OCI-LY3 (cell line): ENCODE measurements at regions not wholly inside any gene's neighbourhood (a gene's known extent, or its start where the extent isn't known, plus 50 kb on each side); places are given as distances from the start of the nearest gene placed in this dataset.

ENCODE experiments used
- H2AFZ ChIP-seq: fragments of 200-600, 300-600 bp; shearing (Covaris generic); 2 replicates; pipeline ENCODE4 v1.6.0; 2014; ENCODE audit warnings: antibody characterized with exemption, low read depth, low read length
- H3K27ac ChIP-seq: fragments of 200-600, 300-600 bp; sonication (generic); 2 replicates; pipeline ENCODE4 v1.5.1; 2014; ENCODE audit warnings: mild to moderate bottlenecking, low read length, moderate library complexity, mixed read lengths
- H3K27me3 ChIP-seq: fragments of 200-600, 300-600 bp; sonication (generic); 2 replicates; pipeline ENCODE4 v1.6.1; 2014; ENCODE audit warnings: low read depth, low read length, mixed read lengths
- H3K36me3 ChIP-seq: fragments of 200-600, 300-600 bp; sonication (generic); replicated peaks from 2 replicates; pipeline ENCODE3; 2014; ENCODE audit warnings: low read depth, low read length, mixed read lengths
- H3K4me1 ChIP-seq: fragments of 300-600, 200-600 bp; sonication (generic); 2 replicates; pipeline ENCODE4 v1.6.1; 2014; ENCODE audit warnings: low read length, mixed read lengths
- H3K4me2 ChIP-seq: fragments of 200-600, 300-600 bp; sonication (generic); 2 replicates; pipeline ENCODE4 v1.6.1; 2014; ENCODE audit warnings: low read length, mixed read lengths
- H3K4me3 ChIP-seq: fragments of 300-600, 200-600 bp; sonication (generic); 2 replicates; pipeline ENCODE4 v1.5.1; 2014; ENCODE audit warnings: antibody characterized with exemption, mild to moderate bottlenecking, low read length, moderate library complexity
- H3K79me2 ChIP-seq: fragments of 300-600, 200-600 bp; shearing (Covaris generic); 2 replicates; pipeline ENCODE4 v1.6.1; 2014; ENCODE audit warnings: mild to moderate bottlenecking, low read length, mixed read lengths
- H3K9ac ChIP-seq: fragments of 300-600, 200-600 bp; shearing (Covaris generic); 2 replicates; pipeline ENCODE4 v1.6.0; 2014; ENCODE audit warnings: mild to moderate bottlenecking, low read length, moderate library complexity
- H3K9me3 ChIP-seq: fragments of 200-600, 300-600 bp; shearing (Covaris generic); 2 replicates; pipeline ENCODE4 v1.6.1; 2014; ENCODE audit warnings: low read length, mixed read lengths; ENCODE audit not compliant: insufficient read depth
- H4K20me1 ChIP-seq: fragments of 200-600, 300-600 bp; sonication (generic); 2 replicates; pipeline ENCODE4 v1.6.1; 2016; ENCODE audit warnings: low read length, mixed read lengths; ENCODE audit not compliant: insufficient read depth
- CTCF ChIP-seq: fragments of 200-600, 300-600 bp; sonication (generic); IDR thresholded peaks from 2 replicates; pipeline ENCODE4 v1.5.1; 2014; ENCODE audit warnings: antibody characterized with exemption, low read length, low read depth
- EZH2phosphoT487 ChIP-seq: fragments of 200-600 bp; shearing (Covaris generic); IDR thresholded peaks from 2 replicates; pipeline ENCODE4 v1.6.1; 2018; ENCODE audit warnings: antibody characterized with exemption, mixed run types, low read depth

GRCh38 chr18:22685788-22686187 lies 247.3 kb upstream of the RBBP8 start:
- H3K27me3 ChIP-seq: no peaks in the 10 kb centered on the region
- H3K79me2 ChIP-seq: no peaks in the 10 kb centered on the region
- H2AFZ ChIP-seq: no peak overlapping the region
- H4K20me1 ChIP-seq: no peaks in the 10 kb centered on the region
- H3K4me2 ChIP-seq: no peak overlapping the region
- TF ChIP-seq CTCF: no peak
- no peak for TF ChIP-seq EZH2phosphoT487
- no peaks in the 10 kb centered on the region for H3K4me1 ChIP-seq
- no peak overlapping the region for H3K4me3 ChIP-seq
- no peak overlapping the region for H3K27ac ChIP-seq
- 0 out of 2 replicates have a peak, but pooled peaks cover 5% of the 10 kb centered on the region for H3K9me3 ChIP-seq
- peaks cover 2% of the 10 kb centered on the region for H3K36me3 ChIP-seq
- H3K9ac ChIP-seq: no peak overlapping the region

- Histone ChIP-seq H3K27me3 (no peaks in the 10 kb centered on the region), H3K4me2 (no peak overlapping the region), H3K36me3 (peaks cover 2% of the 10 kb centered on the region), H3K4me1 (peaks cover 19% of the 10 kb centered on the region), H3K4me3 (no peak overlapping the region), H3K9ac (no peak overlapping the region), H3K9me3 (0 out of 2 replicates have a peak, but pooled peaks cover 5% of the 10 kb centered on the region), H4K20me1 (no peaks in the 10 kb centered on the region), H3K27ac (no peak overlapping the region), H2AFZ (no peak overlapping the region), H3K79me2 (no peaks in the 10 kb centered on the region)
- TF ChIP-seq EZH2phosphoT487: no peak
- TF ChIP-seq CTCF: no peak
These were observed 245.0 kb upstream of the RBBP8 start for GRCh38 chr18:22687892-22688680.

- Histone ChIP-seq H3K9ac (no peak overlapping the region), H3K79me2 (no peaks in the 10 kb centered on the region), H3K9me3 (0 out of 2 replicates have a peak, but pooled peaks cover 5% of the 10 kb centered on the region), H3K27me3 (no peaks in the 10 kb centered on the region), H3K4me1 (peaks cover 23% of the 10 kb centered on the region), H3K4me3 (no peak overlapping the region), H4K20me1 (no peaks in the 10 kb centered on the region), H3K36me3 (peaks cover 8% of the 10 kb centered on the region), H3K27ac (no peak overlapping the region), H2AFZ (no peak overlapping the region), H3K4me2 (no peak overlapping the region)
- TF ChIP-seq EZH2phosphoT487 (no peak), CTCF (no peak)
These were observed 244.1 kb upstream of the RBBP8 start for GRCh38 chr18:22688877-22689496.

- no peak overlapping the region for H3K27ac ChIP-seq
- no peaks in the 10 kb centered on the region for H4K20me1 ChIP-seq
- no peak for TF ChIP-seq CTCF
- TF ChIP-seq EZH2phosphoT487: no peak
- H2AFZ ChIP-seq: no peak overlapping the region
- no peaks in the 10 kb centered on the region for H3K27me3 ChIP-seq
- peaks cover 23% of the 10 kb centered on the region for H3K4me1 ChIP-seq
- no peak overlapping the region for H3K4me3 ChIP-seq
- 0 out of 2 replicates have a peak, but pooled peaks cover 5% of the 10 kb centered on the region for H3K9me3 ChIP-seq
- H3K36me3 ChIP-seq: peaks cover 8% of the 10 kb centered on the region
- H3K4me2 ChIP-seq: no peak overlapping the region
- no peaks in the 10 kb centered on the region for H3K79me2 ChIP-seq
- H3K9ac ChIP-seq: no peak overlapping the region
These were observed 243.4 kb upstream of the RBBP8 start for GRCh38 chr18:22689712-22690111.
